Pancreas (tissue), 10 donors: ENCODE measurements at regions not wholly inside any gene's neighbourhood (a gene's known extent, or its start where the extent isn't known, plus 50 kb on each side); places are given as distances from the start of the nearest gene placed in this dataset.

Source experiments
- ATAC-seq, 4 donors: fragments of 200-7000 bp; cut with Tn5 transposase; one replicate each; pipeline versions ENCODE4 v1.8.0 to v1.9.1; 2020; ENCODE audit warnings: mild to moderate bottlenecking in 4 of 4, moderate library complexity in 4 of 4
- DNase-seq, 6 donors: peaks; one replicate each; pipeline ENCODE4 v3.0.0-alpha.2; 2020
- FAIRE-seq: peaks from 2 replicates; lab custom pipeline; 2012; peaks lifted over from hg19 to GRCh38; lab: Jason Lieb, UNC
- H3K27ac ChIP-seq, 4 donors: fragments of 200-600 bp; sonication (generic); 1 replicate in 3 of 4; 2 replicates in 1 of 4; pipeline versions ENCODE4 v1.5.0 to v1.8.0; 2020
- H3K27me3 ChIP-seq, 4 donors: fragments of 200-600 bp; one replicate each; pipeline ENCODE4 v1.8.0; 2021
- H3K36me3 ChIP-seq, 3 donors: fragments of 200-600 bp; sonication (generic) in 1 of 3; one replicate each; pipeline versions ENCODE4 v1.5.0 to v1.8.0; 2020 to 2021
- H3K4me1 ChIP-seq, 3 donors: fragments of 200-600 bp; one replicate each; pipeline ENCODE4 v1.8.0; 2021
- H3K4me3 ChIP-seq, 4 donors: fragments of 200-600 bp; sonication (generic) in 2 of 4; one replicate each; pipeline versions ENCODE4 v1.5.0 to v1.8.0; 2020 to 2021
- H3K9me3 ChIP-seq, 4 donors: fragments of 200-600 bp; one replicate each; pipeline ENCODE4 v1.8.0; 2021
- WGBS, 2 donors: extraction: QIAGEN DNeasy Blood & Tissue Kit; methylation state at CpG; one replicate each; pipeline ENCODE4 v1.1.7; 2013; 5-methylcytosine and 5-hydroxymethylcytosine counted together
- intact Hi-C, 3 donors: fragments of 100-400 bp; cut with DNase I; formaldehyde crosslinking; loops; one replicate each; pipeline versions ENCODE4 v1.11.1 to v1.14.2; 2022
- TF ChIP-seq, protein P1 (sequence below), 4 donors: fragments of 200-600 bp; sonication (generic) in 3 of 4; IDR thresholded peaks; one replicate each; pipeline versions ENCODE4 v1.5.0 to v1.8.0; 2021; ENCODE audit warnings: antibody characterized with exemption in 4 of 4
- donor health status: healthy with polysubstance abuse.
- donor health status: DM: no; HTN: no; CAD: no; lungs with moderate emphysema.
- donor health status: DM: no; HTN: no; CAD: no.
- donor health status: control.
- donor health status: control.
- donor health status: Bipolar disorder and iron deficiency.
- donor health status: DM: yes; HTN: yes; CAD: no.
- donor health status: DM: no; HTN: no; CAD: no.
- donor health status: DM: no; HTN: no; CAD: no.
- donor health status: DM: yes; HTN: yes; CAD: no.

DNA sequence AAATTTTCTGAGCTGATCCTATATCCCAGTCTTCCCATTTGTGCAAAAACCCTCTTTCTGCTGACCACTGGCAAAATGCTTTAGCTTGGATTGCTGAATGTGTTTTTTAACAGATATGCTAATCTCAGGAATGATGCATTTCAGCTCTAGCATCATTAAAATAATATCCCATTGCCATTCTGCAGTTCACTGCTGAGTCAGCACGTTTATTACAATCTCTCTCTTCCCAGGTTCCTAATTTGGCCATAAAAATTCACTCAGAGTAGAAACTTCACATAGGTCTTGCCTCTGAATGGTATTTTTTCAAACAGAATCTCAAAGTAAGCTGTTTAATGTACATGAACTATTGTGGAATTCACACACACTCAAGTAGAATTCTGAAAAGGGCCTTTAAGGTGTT is 509.6 kb upstream of the SUCLG2 start:
- intact Hi-C loops: no loop called here
- TF ChIP-seq, protein P1, sequence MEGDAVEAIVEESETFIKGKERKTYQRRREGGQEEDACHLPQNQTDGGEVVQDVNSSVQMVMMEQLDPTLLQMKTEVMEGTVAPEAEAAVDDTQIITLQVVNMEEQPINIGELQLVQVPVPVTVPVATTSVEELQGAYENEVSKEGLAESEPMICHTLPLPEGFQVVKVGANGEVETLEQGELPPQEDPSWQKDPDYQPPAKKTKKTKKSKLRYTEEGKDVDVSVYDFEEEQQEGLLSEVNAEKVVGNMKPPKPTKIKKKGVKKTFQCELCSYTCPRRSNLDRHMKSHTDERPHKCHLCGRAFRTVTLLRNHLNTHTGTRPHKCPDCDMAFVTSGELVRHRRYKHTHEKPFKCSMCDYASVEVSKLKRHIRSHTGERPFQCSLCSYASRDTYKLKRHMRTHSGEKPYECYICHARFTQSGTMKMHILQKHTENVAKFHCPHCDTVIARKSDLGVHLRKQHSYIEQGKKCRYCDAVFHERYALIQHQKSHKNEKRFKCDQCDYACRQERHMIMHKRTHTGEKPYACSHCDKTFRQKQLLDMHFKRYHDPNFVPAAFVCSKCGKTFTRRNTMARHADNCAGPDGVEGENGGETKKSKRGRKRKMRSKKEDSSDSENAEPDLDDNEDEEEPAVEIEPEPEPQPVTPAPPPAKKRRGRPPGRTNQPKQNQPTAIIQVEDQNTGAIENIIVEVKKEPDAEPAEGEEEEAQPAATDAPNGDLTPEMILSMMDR (IDR thresholded peaks at IDR 0.05): no peak
- no peaks in the 10 kb centered on the region for H3K9me3 ChIP-seq
- H3K27me3 ChIP-seq: no peaks in the 10 kb centered on the region
- H3K4me3 ChIP-seq: no peak overlapping the region
- no peaks in the 10 kb centered on the region for H3K4me1 ChIP-seq
- DNase-seq (no peak), ATAC-seq (no peak), FAIRE-seq (no peak)
- H3K36me3 ChIP-seq: no peaks in the 10 kb centered on the region
- no peak overlapping the region for H3K27ac ChIP-seq
- WGBS, 2 donors: 36 to 37% methylated on average over 1 of the region's 1 CpG

- FAIRE-seq (no peak), DNase-seq (no peak), ATAC-seq (no peak)
- H3K27ac ChIP-seq: no peak overlapping the region
- no peaks in the 10 kb centered on the region for H3K9me3 ChIP-seq
- H3K4me3 ChIP-seq: no peak overlapping the region
- no peaks in the 10 kb centered on the region for H3K36me3 ChIP-seq
- TF ChIP-seq, protein P1 (IDR thresholded peaks at IDR 0.05): no peak
- H3K4me1 ChIP-seq: no peaks in the 10 kb centered on the region
- 29 to 37% methylated on average over 2 of the region's 2 CpGs for WGBS, 2 donors
- no peaks in the 10 kb centered on the region for H3K27me3 ChIP-seq
- intact Hi-C loops: no loop called here
Measured at GRCh38 chr3:68163062-68163461, 508.6 kb upstream of the SUCLG2 start.

DNA sequence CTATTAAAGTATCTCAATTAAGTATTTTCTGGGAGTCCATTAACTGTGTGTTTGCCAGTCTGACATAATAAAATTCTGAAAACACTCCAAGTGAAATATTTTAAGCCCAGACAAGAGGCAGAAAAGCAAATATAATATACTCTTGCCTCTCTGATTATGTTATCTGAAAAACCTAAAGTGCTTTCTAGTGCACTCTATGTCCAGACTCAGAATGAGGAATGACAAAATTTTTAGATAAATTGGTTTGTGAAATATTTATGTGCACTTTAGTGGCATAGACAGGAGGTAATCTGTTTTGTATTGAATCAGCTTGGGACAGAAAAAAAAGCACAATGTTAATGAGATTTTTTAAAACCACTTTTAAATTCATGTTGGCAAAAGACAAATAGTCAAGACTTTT is 508.2 kb upstream of the SUCLG2 start:
- Histone ChIP-seq H3K36me3 (no peaks in the 10 kb centered on the region), H3K4me1 (no peaks in the 10 kb centered on the region), H3K9me3 (no peaks in the 10 kb centered on the region), H3K27me3 (no peaks in the 10 kb centered on the region), H3K4me3 (no peak overlapping the region), H3K27ac (no peak overlapping the region)
- TF ChIP-seq, protein P1 (IDR thresholded peaks at IDR 0.05): no peak
- no peak for ATAC-seq
- no peak for DNase-seq
- intact Hi-C loops: no loop called here
- no peak for FAIRE-seq

- ATAC-seq (no peak), FAIRE-seq (no peak), DNase-seq (no peak)
- Histone ChIP-seq H3K4me3 (no peak overlapping the region), H3K27ac (no peak overlapping the region), H3K4me1 (no peaks in the 10 kb centered on the region), H3K36me3 (no peaks in the 10 kb centered on the region), H3K9me3 (no peaks in the 10 kb centered on the region), H3K27me3 (no peaks in the 10 kb centered on the region)
- TF ChIP-seq, protein P1 (IDR thresholded peaks at IDR 0.05): no peak
- intact Hi-C loops: no loop called here
- 51 to 71% methylated on average over 2 of the region's 2 CpGs for WGBS, 2 donors
Measured at GRCh38 chr3:68151359-68151758, 496.9 kb upstream of the SUCLG2 start.

DNA sequence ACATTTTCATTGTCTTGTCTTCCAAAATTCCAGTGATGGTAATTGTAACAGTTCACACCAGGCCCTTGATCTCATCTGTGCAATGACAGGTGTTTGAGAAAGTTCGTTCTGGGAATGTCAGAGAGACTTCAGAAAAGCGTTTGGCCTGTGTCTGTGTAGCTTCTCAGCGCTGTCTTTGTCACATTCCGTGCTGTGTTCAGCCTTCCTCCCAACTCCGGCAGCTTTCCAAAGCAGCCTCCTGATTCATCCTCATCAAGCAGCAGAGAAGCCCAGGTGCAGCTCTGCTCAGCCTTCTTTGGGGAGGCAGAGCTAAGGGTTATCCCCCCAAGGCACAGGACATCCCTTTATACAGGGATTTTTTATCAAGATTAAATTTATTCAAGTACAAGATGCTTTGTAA is 494.0 kb upstream of the SUCLG2 start:
- H3K27ac ChIP-seq: no peak overlapping the region
- no peak overlapping the region for H3K4me3 ChIP-seq

More for the DNA sequence above, 494.0 kb upstream of the SUCLG2 start:
- TF ChIP-seq, protein P1 (IDR thresholded peaks at IDR 0.05): no peak
- no peaks in the 10 kb centered on the region for H3K36me3 ChIP-seq
- FAIRE-seq (no peak), DNase-seq (no peak), ATAC-seq (no peak)
- no peaks in the 10 kb centered on the region for H3K4me1 ChIP-seq
- H3K27me3 ChIP-seq: no peaks in the 10 kb centered on the region
- H3K9me3 ChIP-seq: no peaks in the 10 kb centered on the region
- 64 to 66% methylated on average over 5 of the region's 5 CpGs for WGBS, 2 donors
- intact Hi-C loops: no loop called here
